RWPE2 (cell line): ENCODE measurements at regions not wholly inside any gene's neighbourhood (a gene's known extent, or its start where the extent isn't known, plus 50 kb on each side); places are given as distances from the start of the nearest gene placed in this dataset.

Source experiments
- ATAC-seq: fragments of 200-7000 bp; cut with Tn5 transposase; 3 replicates; pipeline ENCODE4 v1.9.1; 2021; ENCODE audit warnings: low read depth
- DNase-seq: peaks from one replicate; pipeline ENCODE4 v3.0.0-alpha.2; 2020; ENCODE audit warnings: low spot score
- H3K27ac ChIP-seq: fragments of 450-650 bp; 2 replicates; pipeline ENCODE4 v1.5.1; 2017; ENCODE audit warnings: mild to moderate bottlenecking; ENCODE audit not compliant: poor library complexity, severe bottlenecking
- H3K27me3 ChIP-seq: fragments of 250-450 bp; sonication (Bioruptor Pico); 2 replicates; pipeline ENCODE4 v1.5.1; 2021; ENCODE audit warnings: mild to moderate bottlenecking, moderate library complexity; ENCODE audit not compliant: insufficient read depth, poor library complexity, severe bottlenecking
- H3K36me3 ChIP-seq: fragments of 250-450 bp; sonication (Bioruptor Pico); 2 replicates; pipeline ENCODE4 v1.5.1; 2020; ENCODE audit warnings: low read depth, mild to moderate bottlenecking, moderate library complexity
- H3K4me1 ChIP-seq: fragments of 250-450 bp; sonication (Bioruptor Pico); 2 replicates; pipeline ENCODE4 v1.5.1; 2021; ENCODE audit warnings: mild to moderate bottlenecking, moderate library complexity; ENCODE audit not compliant: insufficient read depth, poor library complexity, severe bottlenecking
- H3K4me3 ChIP-seq: fragments of 250-450 bp; sonication (Bioruptor Pico); 2 replicates; pipeline ENCODE4 v1.5.1; 2021; ENCODE audit warnings: mild to moderate bottlenecking, moderate library complexity; ENCODE audit not compliant: severe bottlenecking
- H3K9me3 ChIP-seq: fragments of 250-450 bp; sonication (Bioruptor Pico); 2 replicates; pipeline ENCODE4 v1.5.1; 2021; ENCODE audit warnings: mild to moderate bottlenecking, moderate library complexity; ENCODE audit not compliant: severe bottlenecking
- TF ChIP-seq, protein P1 (sequence below): fragments of 450-650 bp; IDR thresholded peaks from one replicate; pipeline ENCODE4 v1.5.1; 2017; ENCODE audit warnings: mild to moderate bottlenecking, moderate library complexity; ENCODE audit not compliant: poor library complexity, severe bottlenecking

DNA sequence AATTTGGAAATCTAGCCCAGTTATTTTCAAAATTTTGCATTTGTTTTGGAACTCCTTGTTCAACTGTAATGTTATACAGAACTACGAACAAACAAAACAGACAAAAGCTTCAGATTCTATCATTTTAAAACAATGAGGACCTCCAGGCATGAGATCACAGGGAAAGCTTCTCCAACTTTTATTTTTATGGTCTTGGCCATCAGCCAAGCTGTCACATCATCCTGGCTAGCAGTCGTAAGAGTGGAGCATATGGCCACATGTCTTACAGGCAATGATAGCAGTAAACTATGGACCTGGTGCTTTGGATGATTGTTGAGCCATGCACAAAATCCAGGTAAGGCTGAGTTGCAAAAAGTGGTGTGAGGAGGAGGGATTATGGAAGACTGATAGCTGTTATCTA, 299.6 kb downstream of the LMX1A start:
- H3K27ac ChIP-seq, result no peak overlapping the region
- TF ChIP-seq, protein P1, sequence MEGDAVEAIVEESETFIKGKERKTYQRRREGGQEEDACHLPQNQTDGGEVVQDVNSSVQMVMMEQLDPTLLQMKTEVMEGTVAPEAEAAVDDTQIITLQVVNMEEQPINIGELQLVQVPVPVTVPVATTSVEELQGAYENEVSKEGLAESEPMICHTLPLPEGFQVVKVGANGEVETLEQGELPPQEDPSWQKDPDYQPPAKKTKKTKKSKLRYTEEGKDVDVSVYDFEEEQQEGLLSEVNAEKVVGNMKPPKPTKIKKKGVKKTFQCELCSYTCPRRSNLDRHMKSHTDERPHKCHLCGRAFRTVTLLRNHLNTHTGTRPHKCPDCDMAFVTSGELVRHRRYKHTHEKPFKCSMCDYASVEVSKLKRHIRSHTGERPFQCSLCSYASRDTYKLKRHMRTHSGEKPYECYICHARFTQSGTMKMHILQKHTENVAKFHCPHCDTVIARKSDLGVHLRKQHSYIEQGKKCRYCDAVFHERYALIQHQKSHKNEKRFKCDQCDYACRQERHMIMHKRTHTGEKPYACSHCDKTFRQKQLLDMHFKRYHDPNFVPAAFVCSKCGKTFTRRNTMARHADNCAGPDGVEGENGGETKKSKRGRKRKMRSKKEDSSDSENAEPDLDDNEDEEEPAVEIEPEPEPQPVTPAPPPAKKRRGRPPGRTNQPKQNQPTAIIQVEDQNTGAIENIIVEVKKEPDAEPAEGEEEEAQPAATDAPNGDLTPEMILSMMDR, result no peak
- ATAC-seq, result no peak
- DNase-seq, result no peak
- no peaks in the 10 kb centered on the region for H3K27me3 ChIP-seq
- no peaks in the 10 kb centered on the region for H3K9me3 ChIP-seq
- no peak overlapping the region for H3K4me3 ChIP-seq
- H3K36me3 ChIP-seq, result no peaks in the 10 kb centered on the region
- H3K4me1 ChIP-seq, result no peaks in the 10 kb centered on the region

DNA sequence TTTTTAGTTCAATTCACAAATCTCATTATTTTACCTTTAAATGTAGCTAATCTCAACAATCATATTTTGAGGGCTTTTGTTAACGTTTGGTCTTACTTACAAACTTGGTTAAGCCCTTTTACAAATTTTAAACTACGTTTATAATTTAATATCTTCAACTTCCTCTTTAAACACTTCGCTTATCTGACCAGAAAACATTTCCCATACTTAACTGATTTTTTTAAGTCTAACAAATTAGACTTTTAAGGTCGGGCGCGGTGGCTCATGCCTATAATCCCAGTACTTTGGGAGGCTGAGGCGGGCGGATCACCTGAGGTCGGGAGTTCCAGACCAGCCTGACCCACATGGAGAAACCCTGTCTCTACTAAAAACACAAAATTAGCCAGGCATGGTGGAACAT, 300.9 kb downstream of the LMX1A start:
- no peak overlapping the region for H3K27ac ChIP-seq
- ATAC-seq, result no peak

DNA sequence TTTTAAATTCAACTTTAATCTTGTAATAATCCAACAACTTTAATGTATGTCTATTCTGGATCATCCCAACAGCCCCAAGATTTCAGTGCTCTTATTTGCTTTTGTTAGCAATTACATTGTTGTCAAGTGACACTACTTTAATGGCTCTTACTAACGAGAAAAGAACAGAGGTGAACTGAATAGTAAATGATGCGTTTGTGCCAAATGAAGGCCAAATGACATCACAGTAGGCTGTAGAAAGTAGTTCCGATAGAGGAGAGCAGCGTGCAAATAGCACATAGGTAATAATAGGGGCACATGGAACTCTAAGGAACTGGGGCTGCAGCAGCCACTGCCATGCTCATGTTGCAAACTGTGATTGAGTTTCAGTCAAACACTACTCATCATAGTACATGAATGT, 301.9 kb downstream of the LMX1A start:
- ATAC-seq (no peak), DNase-seq (no peak)
- TF ChIP-seq, protein P1, result no peak
- no peaks in the 10 kb centered on the region for H3K9me3 ChIP-seq
- no peaks in the 10 kb centered on the region for H3K4me1 ChIP-seq
- no peaks in the 10 kb centered on the region for H3K36me3 ChIP-seq
- no peak overlapping the region for H3K4me3 ChIP-seq
- H3K27ac ChIP-seq, result no peak overlapping the region
- no peaks in the 10 kb centered on the region for H3K27me3 ChIP-seq

More for the DNA sequence above, 300.9 kb downstream of the LMX1A start:
- TF ChIP-seq, protein P1, result no peak
- no peaks in the 10 kb centered on the region for H3K36me3 ChIP-seq
- H3K9me3 ChIP-seq, result no peaks in the 10 kb centered on the region
- H3K4me1 ChIP-seq, result no peaks in the 10 kb centered on the region
- no peak overlapping the region for H3K4me3 ChIP-seq
- DNase-seq, result no peak
- no peaks in the 10 kb centered on the region for H3K27me3 ChIP-seq

GRCh38 chr1:165053351-165053750, 303.2 kb downstream of the LMX1A start:
- no peak for DNase-seq

DNA sequence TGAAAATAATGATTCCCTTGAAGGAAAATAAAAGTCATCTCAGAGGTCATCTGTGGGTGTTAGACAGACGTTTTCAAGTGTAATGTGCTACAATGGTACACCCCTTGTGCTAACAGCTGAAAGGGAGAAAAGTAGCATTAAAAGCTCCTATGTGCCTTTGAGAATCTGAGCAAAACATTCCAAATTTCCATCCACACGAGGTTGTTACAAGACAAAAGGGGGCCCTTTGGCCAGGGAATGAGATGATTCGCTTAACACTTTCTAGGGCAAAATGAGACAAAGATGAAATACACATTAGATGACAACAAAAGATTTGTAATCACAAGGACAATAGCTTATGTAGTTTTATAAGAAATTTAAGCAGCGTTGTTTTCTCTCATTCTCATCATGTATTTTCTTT, 303.6 kb downstream of the LMX1A start:
- no peak for ATAC-seq
- Histone ChIP-seq H3K36me3 (no peaks in the 10 kb centered on the region), H3K27me3 (no peaks in the 10 kb centered on the region), H3K4me3 (no peak overlapping the region), H3K4me1 (no peaks in the 10 kb centered on the region), H3K27ac (no peak overlapping the region), H3K9me3 (no peaks in the 10 kb centered on the region)
- DNase-seq, result no peak
- TF ChIP-seq, protein P1, result no peak

More at GRCh38 chr1:165053351-165053750, 303.2 kb downstream of the LMX1A start:
- no peak overlapping the region for H3K4me3 ChIP-seq
- H3K27me3 ChIP-seq, result no peaks in the 10 kb centered on the region
- H3K27ac ChIP-seq, result no peak overlapping the region
- no peak for ATAC-seq
- no peaks in the 10 kb centered on the region for H3K9me3 ChIP-seq
- TF ChIP-seq, protein P1, result no peak
- no peaks in the 10 kb centered on the region for H3K4me1 ChIP-seq
- no peaks in the 10 kb centered on the region for H3K36me3 ChIP-seq
